SK-N-MC (cell line): ENCODE measurements at regions not wholly inside any gene's neighbourhood (a gene's known extent, or its start where the extent isn't known, plus 50 kb on each side); places are given as distances from the start of the nearest gene placed in this dataset.

Source experiments
- EZH2 ChIP-seq: fragments of 200-600 bp; sonication (generic); IDR thresholded peaks from one replicate; pipeline ENCODE4 v1.6.1; 2017; ENCODE audit warnings: antibody characterized with exemption
- FOXP2 ChIP-seq: optimal IDR thresholded peaks from 2 replicates; pipeline ENCODE3; 2011; ENCODE audit warnings: mild to moderate bottlenecking, moderate library complexity; ENCODE audit not compliant: insufficient read depth; ENCODE audit errors: extremely low read length, control extremely low read depth
- POLR2AphosphoS5 ChIP-seq: IDR thresholded peaks from 2 replicates; pipeline ENCODE4 v1.6.1; 2012; ENCODE audit warnings: mild to moderate bottlenecking, low read depth, low read length, borderline replicate concordance

- TF ChIP-seq POLR2AphosphoS5 (no peak), EZH2 (no peak), FOXP2 (no peak)
These were observed 566.2 kb downstream of the BNC2 start for GRCh38 chr9:16304301-16304700.
